Left ventricle myocardium inferior (tissue), 1 donor: ENCODE measurements at regions not wholly inside any gene's neighbourhood (a gene's known extent, or its start where the extent isn't known, plus 50 kb on each side); places are given as distances from the start of the nearest gene placed in this dataset.
"Not testable (repeated sequence)": the region's sequence is repeated elsewhere in the genome, so short reads cannot be mapped to it uniquely, and the experiment has no call there.

ENCODE experiments used
- DNase-seq: peaks from one replicate; pipeline ENCODE4 v3.0.0-alpha.2; 2020
- H3K27ac ChIP-seq: fragments of 200-600 bp; replicated peaks from 2 replicates; pipeline ENCODE4 v1.8.0; 2021
- H3K27me3 ChIP-seq: fragments of 200-600 bp; 2 replicates; pipeline ENCODE4 v1.8.0; 2021; ENCODE audit warnings: low read depth
- H3K36me3 ChIP-seq: fragments of 200-600 bp; 2 replicates; pipeline ENCODE4 v1.8.0; 2021
- H3K4me1 ChIP-seq: fragments of 200-600 bp; 2 replicates; pipeline ENCODE4 v1.8.0; 2021
- H3K4me3 ChIP-seq: fragments of 200-600 bp; 2 replicates; pipeline ENCODE4 v1.8.0; 2021; ENCODE audit warnings: mild to moderate bottlenecking, moderate library complexity
- H3K9me3 ChIP-seq: fragments of 200-600 bp; replicated peaks from 2 replicates; pipeline ENCODE4 v1.8.0; 2021
- CTCF ChIP-seq: fragments of 200-600 bp; IDR thresholded peaks from 2 replicates; pipeline ENCODE4 v1.8.0; 2021; ENCODE audit warnings: antibody characterized with exemption, mild to moderate bottlenecking, borderline replicate concordance
- intact Hi-C: fragments of 100-400 bp; cut with micrococcal nuclease; formaldehyde crosslinking; loops from one replicate; pipeline ENCODE4 v1.11.0; 2022
- donor health status: DM: no; HTN: yes; CAD: no; lungs with severe emphysema.

GRCh38 chrX:66931713-66932112 is 292.8 kb upstream of the EDA2R start:
- Histone ChIP-seq H3K4me3 (no peak overlapping the region), H3K4me1 (no peaks in the 10 kb centered on the region), H3K36me3 (no peaks in the 10 kb centered on the region), H3K27ac (no peak overlapping the region), H3K27me3 (no peaks in the 10 kb centered on the region), H3K9me3 (peaks cover 19% of the 10 kb centered on the region)
- DNase-seq: no peak
- no peak for TF ChIP-seq CTCF
- intact Hi-C loops: no loop called here

GRCh38 chrX:66930516-66930915 is 291.6 kb upstream of the EDA2R start:
- intact Hi-C loops, H3K27ac ChIP-seq, H3K36me3 ChIP-seq, H3K4me3 ChIP-seq, H3K27me3 ChIP-seq, H3K4me1 ChIP-seq, DNase-seq: not testable (repeated sequence)
- peaks cover 19% of the 10 kb centered on the region for H3K9me3 ChIP-seq

GRCh38 chrX:66920296-66920695 is 281.4 kb upstream of the EDA2R start:
- Histone ChIP-seq H3K4me3 (no peak overlapping the region), H3K27ac (no peak overlapping the region), H3K4me1 (no peaks in the 10 kb centered on the region), H3K9me3 (peaks cover 7% of the 10 kb centered on the region), H3K27me3 (no peaks in the 10 kb centered on the region), H3K36me3 (no peaks in the 10 kb centered on the region)
- intact Hi-C loops: no loop called here
- TF ChIP-seq CTCF: no peak
- DNase-seq: no peak

GRCh38 chrX:66919280-66919832 is 280.5 kb upstream of the EDA2R start:
- DNase-seq: no peak
- intact Hi-C loops: no loop called here
- H3K4me3 ChIP-seq: no peak overlapping the region
- H3K4me1 ChIP-seq: no peaks in the 10 kb centered on the region
- no peak overlapping the region for H3K27ac ChIP-seq
- peaks cover 5% of the 10 kb centered on the region for H3K9me3 ChIP-seq
- H3K36me3 ChIP-seq: no peaks in the 10 kb centered on the region
- TF ChIP-seq CTCF: no peak
- no peaks in the 10 kb centered on the region for H3K27me3 ChIP-seq

- H3K4me1 ChIP-seq: no peaks in the 10 kb centered on the region
- no peaks in the 10 kb centered on the region for H3K36me3 ChIP-seq
- no peaks in the 10 kb centered on the region for H3K9me3 ChIP-seq
- H3K27me3 ChIP-seq: no peaks in the 10 kb centered on the region
- no peak for TF ChIP-seq CTCF
- no peak overlapping the region for H3K4me3 ChIP-seq
- H3K27ac ChIP-seq: no peak overlapping the region
- intact Hi-C loops: no loop called here
- no peak for DNase-seq
Observed at GRCh38 chrX:66918511-66918910, 279.6 kb upstream of the EDA2R start.

GRCh38 chrX:66915893-66916292 is 277.0 kb upstream of the EDA2R start:
- H3K27me3 ChIP-seq: no peaks in the 10 kb centered on the region
- intact Hi-C loops: no loop called here
- H3K4me3 ChIP-seq: no peak overlapping the region
- H3K27ac ChIP-seq: no peak overlapping the region
- no peak for TF ChIP-seq CTCF
- H3K9me3 ChIP-seq: no peaks in the 10 kb centered on the region
- no peaks in the 10 kb centered on the region for H3K4me1 ChIP-seq
- no peaks in the 10 kb centered on the region for H3K36me3 ChIP-seq
- no peak for DNase-seq
